Posterior vena cava (tissue), 2 donors: ENCODE measurements at regions not wholly inside any gene's neighbourhood (a gene's known extent, or its start where the extent isn't known, plus 50 kb on each side); places are given as distances from the start of the nearest gene placed in this dataset.

Experiments
- DNase-seq: peaks from one replicate; pipeline ENCODE4 v3.0.0-alpha.2; 2020; ENCODE audit warnings: low spot score
- intact Hi-C, 2 donors: fragments of 100-400 bp; cut with DNase I; formaldehyde crosslinking; loops; one replicate each; pipeline versions ENCODE4 v1.14.1 to v1.14.2; 2022 to 2023
- donor health status: DM: yes; HTN: yes; CAD: no.
- donor health status: DM: yes; HTN: yes; CAD: no.

- intact Hi-C loops = no loop called here
- no peak for DNase-seq
Observed at GRCh38 chr15:88741046-88741445, 62.2 kb upstream of the ACAN start.

- no peak for DNase-seq
- intact Hi-C loops = no loop called here
Observed at GRCh38 chr15:88741671-88742070, 61.6 kb upstream of the ACAN start.

GRCh38 chr15:88742161-88742560, 61.1 kb upstream of the ACAN start:
- no peak for DNase-seq
- intact Hi-C loops = no loop called here

GRCh38 chr15:88744548-88745020, 58.7 kb upstream of the ACAN start:
- no peak for DNase-seq
- intact Hi-C loops = no loop called here

GRCh38 chr15:88745065-88745464, 58.2 kb upstream of the ACAN start:
- no peak for DNase-seq
- intact Hi-C loops = no loop called here

- DNase-seq = no peak
- intact Hi-C loops = no loop called here
Observed at GRCh38 chr15:88745696-88746095, 57.5 kb upstream of the ACAN start.

GRCh38 chr15:88746451-88746850, 56.8 kb upstream of the ACAN start:
- DNase-seq = no peak
- intact Hi-C loops = no loop called here

GRCh38 chr15:88747111-88747510, 56.1 kb upstream of the ACAN start:
- intact Hi-C loops = no loop called here
- DNase-seq = no peak

GRCh38 chr15:88747631-88748030, 55.6 kb upstream of the ACAN start:
- intact Hi-C loops = no loop called here

GRCh38 chr15:88748081-88748480, 55.2 kb upstream of the ACAN start:
- intact Hi-C loops = no loop called here
- no peak for DNase-seq

More at GRCh38 chr15:88747631-88748030, 55.6 kb upstream of the ACAN start:
- no peak for DNase-seq

- DNase-seq = no peak
- intact Hi-C loops = no loop called here
Observed at GRCh38 chr15:88748651-88749050, 54.6 kb upstream of the ACAN start.

GRCh38 chr15:88749699-88750098, 53.5 kb upstream of the ACAN start:
- no peak for DNase-seq
- intact Hi-C loops = no loop called here

- no peak for DNase-seq
- intact Hi-C loops = no loop called here
Observed at GRCh38 chr15:88752501-88752900, 50.7 kb upstream of the ACAN start.

- no peak for DNase-seq
- intact Hi-C loops = no loop called here
Observed at GRCh38 chr15:88752951-88753350, 50.3 kb upstream of the ACAN start.
